ENCODE measurements at regions not wholly inside any gene's neighbourhood (a gene's known extent, or its start where the extent isn't known, plus 50 kb on each side); places are given as distances from the start of the nearest gene placed in this dataset.

- DNase-seq: no peak
Measured at GRCh38 chr20:9919271-9920014, 80.6 kb upstream of the PAK5 start.

- DNase-seq: no peak
Measured at GRCh38 chr20:9918348-9918747, 79.5 kb upstream of the PAK5 start.

GRCh38 chr20:9916761-9917160 is 77.9 kb upstream of the PAK5 start:
- no peak for DNase-seq

GRCh38 chr20:9912858-9913434 is 74.1 kb upstream of the PAK5 start:
- no peak for DNase-seq

- no peak for DNase-seq
Measured at GRCh38 chr20:9912290-9912689, 73.4 kb upstream of the PAK5 start.

DNA sequence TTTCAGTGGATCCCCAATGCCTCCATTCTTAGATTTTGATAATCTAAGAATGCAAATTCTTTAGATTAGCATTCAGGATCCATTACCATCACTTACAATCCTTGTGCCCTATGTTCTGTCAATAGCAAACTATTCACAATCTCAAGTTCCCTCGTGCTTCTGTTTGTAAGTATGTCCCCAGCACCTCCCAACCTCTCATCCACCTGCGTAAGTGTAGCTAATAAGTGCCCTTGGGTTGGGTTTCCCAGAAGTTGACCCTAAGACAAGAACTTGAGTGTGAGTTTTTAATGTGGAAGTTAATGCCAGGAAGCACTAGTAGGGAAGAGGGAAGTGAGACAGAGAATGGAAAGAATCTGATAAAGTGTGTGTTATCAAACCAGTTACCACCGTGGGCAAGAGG is 72.6 kb upstream of the PAK5 start:
- no peak for DNase-seq

- no peak for DNase-seq
Measured at GRCh38 chr20:9909167-9909566, 70.3 kb upstream of the PAK5 start.

DNA sequence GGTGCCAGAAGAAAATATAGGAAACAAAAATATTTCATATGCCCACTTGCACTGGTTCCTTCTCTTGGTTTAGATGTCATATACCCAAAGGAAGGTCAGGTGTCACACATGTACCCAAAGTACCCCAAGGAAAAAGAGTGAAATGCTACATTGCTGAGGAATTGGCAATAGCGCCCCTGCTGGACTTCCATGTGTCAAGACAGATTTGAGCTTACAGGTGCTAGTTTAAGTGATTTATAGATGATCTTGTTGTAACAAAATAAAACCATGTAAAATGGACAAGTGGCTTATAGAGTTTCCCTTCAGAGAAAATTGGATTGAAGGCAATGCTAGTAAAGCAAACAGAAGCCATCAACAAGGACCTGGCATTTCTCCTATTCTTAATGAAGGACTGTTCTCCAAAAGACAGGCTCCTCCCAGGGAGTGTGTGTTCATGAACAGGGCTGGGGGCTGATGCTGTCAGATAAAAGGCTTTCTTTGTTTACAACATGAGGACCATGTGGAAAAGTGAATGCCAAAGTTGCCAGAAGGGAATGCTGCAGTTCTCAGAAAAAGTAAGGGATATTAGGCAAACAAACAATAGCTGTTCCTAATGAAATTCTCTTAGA is 64.3 kb upstream of the PAK5 start:
- no peak for DNase-seq

GRCh38 chr20:9889270-9889981 is 50.5 kb upstream of the PAK5 start:
- DNase-seq: no peak
